ENCODE measurements at regions not wholly inside any gene's neighbourhood (a gene's known extent, or its start where the extent isn't known, plus 50 kb on each side); places are given as distances from the start of the nearest gene placed in this dataset.

GRCh38 chr7:34454381-34454780 is 203.6 kb upstream of the NPSR1 start:
- no peak overlapping the region for H3K4me3 ChIP-seq (replicated peaks; ENCODE audit: low read depth, low read length)
- DNase-seq (ENCODE audit: extremely low read depth, low read depth), result no peak
- TF ChIP-seq CTCF (IDR thresholded peaks at IDR 0.05; ENCODE audit: low read depth, low read length, missing control alignments), result no peak

GRCh38 chr7:34457329-34457728 is 200.7 kb upstream of the NPSR1 start:
- no peak for TF ChIP-seq CTCF (IDR thresholded peaks at IDR 0.05; ENCODE audit: low read depth, low read length, missing control alignments)
- DNase-seq (ENCODE audit: extremely low read depth, low read depth), result no peak
- no peak overlapping the region for H3K4me3 ChIP-seq (replicated peaks; ENCODE audit: low read depth, low read length)

- no peak overlapping the region for H3K4me3 ChIP-seq (replicated peaks; ENCODE audit: low read depth, low read length)
- DNase-seq (ENCODE audit: extremely low read depth, low read depth), result no peak
- TF ChIP-seq CTCF (IDR thresholded peaks at IDR 0.05; ENCODE audit: low read depth, low read length, missing control alignments), result no peak
These were observed 194.2 kb upstream of the NPSR1 start for GRCh38 chr7:34463830-34464229.

- no peak for DNase-seq (ENCODE audit: extremely low read depth, low read depth)
- no peak for TF ChIP-seq CTCF (IDR thresholded peaks at IDR 0.05; ENCODE audit: low read depth, low read length, missing control alignments)
- no peak overlapping the region for H3K4me3 ChIP-seq (replicated peaks; ENCODE audit: low read depth, low read length)
These were observed 186.2 kb upstream of the NPSR1 start for GRCh38 chr7:34471844-34472243.

GRCh38 chr7:34486371-34486770 is 171.6 kb upstream of the NPSR1 start:
- no peak for DNase-seq (ENCODE audit: extremely low read depth, low read depth)
- TF ChIP-seq CTCF (IDR thresholded peaks at IDR 0.05; ENCODE audit: low read depth, low read length, missing control alignments), result no peak
- H3K4me3 ChIP-seq (replicated peaks; ENCODE audit: low read depth, low read length), result no peak overlapping the region

GRCh38 chr7:34487391-34488115 is 170.5 kb upstream of the NPSR1 start:
- DNase-seq (ENCODE audit: extremely low read depth, low read depth), result no peak
- no peak for TF ChIP-seq CTCF (IDR thresholded peaks at IDR 0.05; ENCODE audit: low read depth, low read length, missing control alignments)
- no peak overlapping the region for H3K4me3 ChIP-seq (replicated peaks; ENCODE audit: low read depth, low read length)

- no peak for TF ChIP-seq CTCF (IDR thresholded peaks at IDR 0.05; ENCODE audit: low read depth, low read length, missing control alignments)
- no peak overlapping the region for H3K4me3 ChIP-seq (replicated peaks; ENCODE audit: low read depth, low read length)
- DNase-seq (ENCODE audit: extremely low read depth, low read depth), result no peak
These were observed 169.3 kb upstream of the NPSR1 start for GRCh38 chr7:34488766-34489165.

All from HFF-Myc (cell line).